ENCODE measurements at regions not wholly inside any gene's neighbourhood (a gene's known extent, or its start where the extent isn't known, plus 50 kb on each side); places are given as distances from the start of the nearest gene placed in this dataset.

DNA sequence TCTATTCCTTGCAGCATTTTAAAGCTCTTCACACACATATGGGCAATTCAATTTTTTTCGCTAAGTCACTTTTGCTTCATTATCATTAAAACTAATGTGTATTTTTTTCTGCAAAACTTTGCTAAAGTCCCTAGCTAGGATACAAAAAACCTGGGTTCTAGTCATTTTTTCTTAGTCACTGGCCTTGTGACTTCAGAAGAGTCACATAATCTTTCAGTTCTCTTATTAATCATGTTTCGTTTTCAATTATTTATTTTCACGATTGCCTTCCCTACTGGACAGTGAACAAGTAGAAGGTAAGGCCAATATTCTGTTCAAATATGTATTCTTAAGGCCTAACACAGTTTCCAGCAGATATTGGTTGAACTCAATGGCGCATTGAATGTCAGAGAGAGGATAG is 60.9 kb upstream of the CYRIA start:
- H3K4me1 ChIP-seq (ENCODE audit: control insufficient read depth, insufficient read depth, low read length), result no peaks in the 10 kb centered on the region
- no peaks in the 10 kb centered on the region for H3K9me3 ChIP-seq (ENCODE audit: control insufficient read depth, low read length)
- Mint-ChIP-seq H3K4me3 (no peak overlapping the region), H3K36me3 (ENCODE audit: low read depth) (no peaks in the 10 kb centered on the region), H3K4me1 (no peaks in the 10 kb centered on the region), H3K27ac (no peak overlapping the region), H3K27me3 (ENCODE audit: insufficient read depth) (peaks cover 8% of the 10 kb centered on the region), H3K9me3 (no peaks in the 10 kb centered on the region)
- H3K27me3 ChIP-seq (ENCODE audit: control insufficient read depth, insufficient read depth, low read length, poor library complexity, severe bottlenecking), result no peaks in the 10 kb centered on the region
- H3K9ac ChIP-seq (ENCODE audit: extremely low read depth, low read length, poor library complexity, severe bottlenecking), result no peak overlapping the region
- no peak overlapping the region for H3K4me3 ChIP-seq (ENCODE audit: low read length)
- H3K27ac ChIP-seq (ENCODE audit: low read depth, low read length), result no peak overlapping the region
- DNase-seq, result no peak
- WGBS, 2 experiments (ENCODE audit: insufficient coverage in 1 of 2, insufficient read length in 1 of 2), result 87 to 91% methylated on average over 4 of the region's 4 CpGs
- H3K36me3 ChIP-seq (ENCODE audit: control insufficient read depth, insufficient read depth, low read length), result no peaks in the 10 kb centered on the region
- TF ChIP-seq, protein P1, sequence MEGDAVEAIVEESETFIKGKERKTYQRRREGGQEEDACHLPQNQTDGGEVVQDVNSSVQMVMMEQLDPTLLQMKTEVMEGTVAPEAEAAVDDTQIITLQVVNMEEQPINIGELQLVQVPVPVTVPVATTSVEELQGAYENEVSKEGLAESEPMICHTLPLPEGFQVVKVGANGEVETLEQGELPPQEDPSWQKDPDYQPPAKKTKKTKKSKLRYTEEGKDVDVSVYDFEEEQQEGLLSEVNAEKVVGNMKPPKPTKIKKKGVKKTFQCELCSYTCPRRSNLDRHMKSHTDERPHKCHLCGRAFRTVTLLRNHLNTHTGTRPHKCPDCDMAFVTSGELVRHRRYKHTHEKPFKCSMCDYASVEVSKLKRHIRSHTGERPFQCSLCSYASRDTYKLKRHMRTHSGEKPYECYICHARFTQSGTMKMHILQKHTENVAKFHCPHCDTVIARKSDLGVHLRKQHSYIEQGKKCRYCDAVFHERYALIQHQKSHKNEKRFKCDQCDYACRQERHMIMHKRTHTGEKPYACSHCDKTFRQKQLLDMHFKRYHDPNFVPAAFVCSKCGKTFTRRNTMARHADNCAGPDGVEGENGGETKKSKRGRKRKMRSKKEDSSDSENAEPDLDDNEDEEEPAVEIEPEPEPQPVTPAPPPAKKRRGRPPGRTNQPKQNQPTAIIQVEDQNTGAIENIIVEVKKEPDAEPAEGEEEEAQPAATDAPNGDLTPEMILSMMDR (conservative IDR thresholded peaks at IDR 0.05), result no peak

DNA sequence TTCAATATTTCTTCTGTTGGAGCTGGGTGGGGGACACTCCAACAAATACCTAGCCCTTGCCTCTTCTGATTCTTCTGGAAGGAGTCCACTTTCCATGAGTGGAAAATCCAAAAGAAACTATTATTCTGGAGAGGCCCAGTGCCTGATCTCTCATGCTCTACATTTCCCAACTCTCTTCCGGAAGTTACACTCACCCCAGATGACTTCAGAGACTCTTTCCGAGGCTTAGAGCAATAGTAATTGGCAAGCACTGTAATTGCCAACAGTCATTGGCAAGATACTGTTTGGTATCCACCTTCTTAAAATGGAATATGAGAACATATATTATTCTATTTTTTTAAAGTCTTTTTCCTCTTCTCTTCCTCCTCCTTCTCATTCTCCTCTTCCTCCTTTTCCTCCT is 60.5 kb upstream of the CYRIA start:
- H3K36me3 Mint-ChIP-seq (ENCODE audit: low read depth), result no peaks in the 10 kb centered on the region
- no peaks in the 10 kb centered on the region for H3K9me3 Mint-ChIP-seq
- peaks cover 8% of the 10 kb centered on the region for H3K27me3 Mint-ChIP-seq (ENCODE audit: insufficient read depth)
- Histone ChIP-seq H3K9ac (ENCODE audit: extremely low read depth, low read length, poor library complexity, severe bottlenecking) (no peak overlapping the region), H3K9me3 (ENCODE audit: control insufficient read depth, low read length) (no peaks in the 10 kb centered on the region), H3K4me3 (ENCODE audit: low read length) (no peak overlapping the region), H3K27ac (ENCODE audit: low read depth, low read length) (no peak overlapping the region), H3K36me3 (ENCODE audit: control insufficient read depth, insufficient read depth, low read length) (no peaks in the 10 kb centered on the region), H3K27me3 (ENCODE audit: control insufficient read depth, insufficient read depth, low read length, poor library complexity, severe bottlenecking) (no peaks in the 10 kb centered on the region), H3K4me1 (ENCODE audit: control insufficient read depth, insufficient read depth, low read length) (no peaks in the 10 kb centered on the region)
- H3K4me3 Mint-ChIP-seq, result no peak overlapping the region
- H3K4me1 Mint-ChIP-seq, result no peaks in the 10 kb centered on the region
- TF ChIP-seq, protein P1 (conservative IDR thresholded peaks at IDR 0.05), result no peak
- no peak overlapping the region for H3K27ac Mint-ChIP-seq
- 91% methylated on average over 2 of the region's 2 CpGs; no CpG with 5 or more reads in 1 of the 2 experiments for WGBS, 2 experiments (ENCODE audit: insufficient coverage in 1 of 2, insufficient read length in 1 of 2)
- no peak for DNase-seq

DNA sequence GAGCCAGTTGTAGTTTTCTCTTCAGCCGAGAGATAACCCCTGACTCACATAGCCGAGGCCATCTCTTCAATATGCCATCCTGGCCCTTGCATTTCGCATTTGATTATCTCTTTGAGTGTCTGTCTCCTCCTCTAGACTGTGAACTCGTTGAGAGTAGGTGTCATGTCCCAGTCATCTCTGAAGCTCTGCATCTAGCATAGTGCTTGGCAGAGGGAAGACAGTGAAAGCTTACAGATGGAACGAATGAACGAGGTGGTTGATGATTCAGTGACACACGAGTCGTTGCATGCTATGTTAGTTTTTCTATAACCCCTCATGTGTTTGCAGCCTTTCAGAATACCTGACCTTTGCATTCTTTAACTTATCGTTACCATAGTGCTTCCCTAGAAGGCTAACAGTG is 59.9 kb upstream of the CYRIA start:
- 76 to 87% methylated on average over 9 of the region's 9 CpGs for WGBS, 2 experiments (ENCODE audit: insufficient coverage in 1 of 2, insufficient read length in 1 of 2)
- H3K4me1 Mint-ChIP-seq, result no peaks in the 10 kb centered on the region

More for the DNA sequence above, 59.9 kb upstream of the CYRIA start:
- no peaks in the 10 kb centered on the region for H3K27me3 ChIP-seq (ENCODE audit: control insufficient read depth, insufficient read depth, low read length, poor library complexity, severe bottlenecking)
- Mint-ChIP-seq H3K27ac (no peak overlapping the region), H3K36me3 (ENCODE audit: low read depth) (no peaks in the 10 kb centered on the region), H3K4me3 (no peak overlapping the region), H3K9me3 (no peaks in the 10 kb centered on the region), H3K27me3 (ENCODE audit: insufficient read depth) (peaks cover 12% of the 10 kb centered on the region)
- no peaks in the 10 kb centered on the region for H3K4me1 ChIP-seq (ENCODE audit: control insufficient read depth, insufficient read depth, low read length)
- no peaks in the 10 kb centered on the region for H3K9me3 ChIP-seq (ENCODE audit: control insufficient read depth, low read length)
- no peaks in the 10 kb centered on the region for H3K36me3 ChIP-seq (ENCODE audit: control insufficient read depth, insufficient read depth, low read length)
- H3K9ac ChIP-seq (ENCODE audit: extremely low read depth, low read length, poor library complexity, severe bottlenecking), result no peak overlapping the region
- H3K27ac ChIP-seq (ENCODE audit: low read depth, low read length), result no peak overlapping the region
- no peak for DNase-seq
- TF ChIP-seq, protein P1 (conservative IDR thresholded peaks at IDR 0.05), result no peak
- no peak overlapping the region for H3K4me3 ChIP-seq (ENCODE audit: low read length)

Data from endodermal cell (in vitro differentiated cells).